ENCODE measurements at regions not wholly inside any gene's neighbourhood (a gene's known extent, or its start where the extent isn't known, plus 50 kb on each side); places are given as distances from the start of the nearest gene placed in this dataset.
"Not testable (repeated sequence)": the region's sequence is repeated elsewhere in the genome, so short reads cannot be mapped to it uniquely, and the experiment has no call there.

DNA sequence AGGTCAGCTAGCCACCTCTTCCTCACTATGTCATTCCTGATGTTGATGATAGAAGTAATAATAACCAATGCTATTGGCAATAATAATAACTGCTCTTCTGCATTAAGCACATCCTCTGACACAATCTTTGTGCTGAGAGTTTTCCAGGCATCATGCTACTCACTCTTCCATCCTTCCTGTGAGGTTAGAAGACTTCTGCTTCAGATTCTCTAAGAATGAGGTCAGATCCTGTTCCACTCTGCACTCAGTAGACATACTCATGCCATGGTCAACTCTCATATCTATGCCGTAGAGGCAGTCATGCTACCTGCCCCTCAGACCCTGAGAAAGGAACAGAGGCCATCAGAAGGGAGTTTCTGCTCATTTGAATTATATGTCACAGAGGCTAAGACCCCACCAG, 98.1 kb upstream of the TOP1 start:
- no peak for DNase-seq (ENCODE audit: low spot score)

DNA sequence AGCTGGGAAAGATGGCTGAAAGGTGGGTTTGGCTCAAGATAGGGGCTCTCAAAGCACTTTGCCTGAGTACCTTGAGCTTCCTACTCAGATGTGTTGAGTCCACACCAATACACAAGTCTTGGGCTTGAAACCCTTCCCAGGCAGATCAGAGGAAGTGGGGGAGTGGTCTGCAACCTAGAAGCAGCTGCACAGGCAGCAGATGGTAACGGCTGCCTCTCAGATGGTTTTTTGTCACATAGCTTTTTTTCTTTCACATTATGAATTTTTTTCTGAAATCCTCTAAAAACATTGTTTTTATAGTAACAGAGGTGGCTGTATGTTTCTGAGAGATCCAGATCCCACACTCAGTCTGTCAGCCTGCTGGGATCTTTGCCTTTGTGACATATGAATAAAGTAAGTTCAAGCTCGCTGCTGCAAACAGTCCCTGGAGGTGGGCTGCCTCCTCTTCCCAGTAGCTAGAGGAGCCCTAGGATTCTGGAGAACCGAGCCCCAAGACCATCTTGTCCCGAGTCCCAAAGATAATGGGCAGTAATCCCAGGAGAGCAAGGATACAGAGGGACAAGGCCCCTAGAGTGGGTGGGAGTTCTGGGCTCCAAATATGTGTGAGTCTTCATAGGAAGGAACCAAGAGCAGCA, 97.1 kb upstream of the TOP1 start:
- no peak for DNase-seq (ENCODE audit: low spot score)

GRCh38 chr20:40932436-40932835, 96.2 kb upstream of the TOP1 start:
- no peak for DNase-seq (ENCODE audit: low spot score)

DNA sequence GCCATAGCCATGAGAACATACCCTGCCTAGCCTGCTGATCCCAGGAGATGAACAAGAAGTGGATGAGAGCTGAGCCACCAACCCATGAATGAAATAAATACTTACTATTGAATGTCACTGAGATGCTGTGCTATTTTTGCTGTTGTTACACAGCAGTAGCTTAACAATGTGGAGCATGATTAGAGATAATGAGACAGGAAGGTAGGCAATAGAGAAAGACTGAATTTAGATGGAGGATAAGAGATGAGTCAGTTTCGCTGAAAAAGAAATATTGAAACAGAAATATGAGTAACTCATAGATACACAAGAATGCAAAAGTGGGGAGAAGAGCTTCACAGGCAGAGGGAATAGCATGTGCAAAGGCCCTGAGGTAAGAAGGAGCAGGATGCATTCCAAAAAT, 94.9 kb upstream of the TOP1 start:
- DNase-seq (ENCODE audit: low spot score): no peak

DNA sequence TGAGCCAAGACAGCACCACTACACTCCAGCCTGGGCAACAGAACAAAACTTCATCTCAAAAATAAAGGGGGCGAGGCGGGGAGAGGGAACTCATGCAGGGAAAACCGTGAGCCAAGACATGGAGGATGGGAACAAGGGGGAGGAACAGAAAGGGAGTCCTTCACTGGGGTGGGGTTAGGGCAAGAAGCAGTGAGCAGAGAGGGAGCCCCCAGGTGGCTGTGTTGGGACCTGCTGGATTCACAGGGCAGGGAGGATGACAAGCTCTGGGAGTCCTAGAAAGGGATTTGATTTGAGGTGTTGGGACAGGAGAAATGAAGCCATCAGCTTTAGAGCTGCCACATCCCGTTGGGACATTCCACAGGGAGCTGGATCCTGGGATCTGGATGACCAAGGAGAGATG, 90.6 kb upstream of the TOP1 start:
- no peak for DNase-seq (ENCODE audit: low spot score)

GRCh38 chr20:40939667-40940066, 89.0 kb upstream of the TOP1 start:
- DNase-seq (ENCODE audit: low spot score): no peak

DNA sequence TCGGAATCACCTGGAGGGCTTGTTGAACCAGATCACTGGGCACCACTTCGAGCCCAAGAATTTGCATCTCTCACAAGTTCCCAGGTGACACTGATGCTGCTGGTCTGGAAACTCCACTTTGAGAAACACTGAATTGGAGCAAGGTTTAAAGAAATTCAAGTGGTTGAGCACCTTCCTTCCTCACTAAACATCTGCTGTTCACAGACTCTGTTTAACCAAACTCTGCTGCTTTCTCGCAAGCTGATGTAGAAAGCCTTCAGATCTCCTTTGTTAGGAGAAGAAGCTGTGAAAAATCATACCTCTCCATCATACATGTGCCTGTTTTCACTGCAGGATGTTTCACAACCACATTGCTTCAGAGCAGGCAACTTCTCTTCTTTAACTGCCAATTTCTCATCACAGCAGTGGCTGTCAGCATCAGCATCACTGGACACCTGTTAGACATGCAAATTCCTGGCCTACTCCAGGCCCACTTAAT, 87.5 kb upstream of the TOP1 start:
- no peak for DNase-seq (ENCODE audit: low spot score)

- DNase-seq (ENCODE audit: low spot score): no peak
These were observed 86.6 kb upstream of the TOP1 start for GRCh38 chr20:40942006-40942405.

GRCh38 chr20:40942775-40943174, 85.8 kb upstream of the TOP1 start:
- DNase-seq (ENCODE audit: low spot score): no peak

DNA sequence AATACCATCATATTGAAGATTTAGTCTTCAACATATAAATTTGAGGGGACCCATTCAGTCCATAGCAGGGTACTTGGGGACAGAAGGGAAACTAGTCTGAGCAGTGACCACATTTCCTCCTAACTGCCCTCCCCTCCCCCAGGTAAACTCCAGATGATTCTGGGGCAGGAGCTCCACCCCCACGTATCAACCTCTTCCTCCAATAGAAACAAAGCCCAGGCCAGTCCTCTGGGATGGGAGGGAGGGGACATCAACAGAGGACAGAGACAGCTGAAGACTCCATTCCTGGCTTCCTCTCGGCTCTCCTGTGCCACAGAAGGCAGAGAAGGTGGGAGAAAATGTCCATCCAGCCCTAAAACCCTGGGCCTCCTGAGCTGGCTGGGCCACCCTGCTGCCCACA, 85.0 kb upstream of the TOP1 start:
- DNase-seq (ENCODE audit: low spot score): no peak

GRCh38 chr20:40945189-40945588, 83.4 kb upstream of the TOP1 start:
- DNase-seq (ENCODE audit: low spot score): no peak

DNA sequence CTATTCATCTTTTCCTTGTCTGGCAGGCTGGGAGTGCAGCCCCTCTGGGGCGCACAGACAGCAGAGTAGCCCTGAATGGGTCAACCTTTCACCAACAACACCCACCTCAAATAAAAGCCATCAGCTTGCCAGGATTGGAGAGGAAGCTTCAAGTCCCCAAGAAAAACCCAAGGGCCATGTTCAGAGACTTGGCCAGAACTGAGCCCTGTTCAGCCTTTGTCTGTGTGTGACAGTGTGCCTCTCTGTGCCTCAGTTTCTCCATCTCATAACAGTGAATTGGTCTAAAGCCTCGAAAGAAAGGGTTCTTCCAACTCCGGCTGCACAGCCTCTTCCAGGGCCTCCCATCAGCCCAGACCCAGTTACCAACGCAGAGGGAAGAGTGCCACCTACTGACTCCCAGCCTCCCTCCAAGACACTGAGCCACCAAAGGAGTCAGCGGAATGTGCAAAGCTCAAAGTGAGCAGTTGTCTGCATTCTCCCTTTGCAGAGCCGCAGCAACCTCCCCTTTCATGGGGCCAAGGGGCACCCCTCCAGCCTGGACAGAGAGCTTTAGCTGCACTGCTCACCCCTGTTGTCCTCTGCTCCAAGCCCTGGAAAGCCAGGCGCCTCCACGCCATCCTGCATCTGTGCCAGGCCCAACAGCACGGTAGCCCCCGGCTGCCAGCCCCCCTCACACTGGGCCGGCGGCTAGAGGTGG, 82.7 kb upstream of the TOP1 start:
- DNase-seq (ENCODE audit: low spot score): peak; percentile 39

GRCh38 chr20:40946451-40946850, 82.2 kb upstream of the TOP1 start:
- no peak for DNase-seq (ENCODE audit: low spot score)

GRCh38 chr20:40948465-40949267, 80.0 kb upstream of the TOP1 start:
- DNase-seq (ENCODE audit: low spot score): no peak

- no peak for DNase-seq (ENCODE audit: low spot score)
These were observed 79.3 kb upstream of the TOP1 start for GRCh38 chr20:40949346-40949745.

DNA sequence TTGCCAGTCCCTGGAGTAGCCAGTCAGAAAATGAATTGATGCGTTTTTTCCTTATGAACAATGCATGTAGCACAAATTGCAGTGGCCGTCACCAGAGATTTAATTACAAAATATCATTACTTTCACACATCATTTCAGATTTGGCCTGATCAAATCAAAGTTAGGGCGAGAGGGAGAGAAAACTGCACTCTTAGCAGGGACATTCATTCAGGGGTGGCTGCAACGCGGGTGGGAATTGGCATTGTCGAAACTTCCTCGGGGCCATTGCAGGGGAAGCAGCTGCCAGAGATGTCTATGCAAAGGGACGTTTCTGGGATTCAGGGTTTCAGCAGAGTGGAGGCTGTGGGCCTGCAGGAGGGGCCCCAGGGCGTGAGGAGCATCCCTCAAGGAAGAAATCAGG, 76.5 kb upstream of the TOP1 start:
- DNase-seq (ENCODE audit: low spot score): no peak

DNA sequence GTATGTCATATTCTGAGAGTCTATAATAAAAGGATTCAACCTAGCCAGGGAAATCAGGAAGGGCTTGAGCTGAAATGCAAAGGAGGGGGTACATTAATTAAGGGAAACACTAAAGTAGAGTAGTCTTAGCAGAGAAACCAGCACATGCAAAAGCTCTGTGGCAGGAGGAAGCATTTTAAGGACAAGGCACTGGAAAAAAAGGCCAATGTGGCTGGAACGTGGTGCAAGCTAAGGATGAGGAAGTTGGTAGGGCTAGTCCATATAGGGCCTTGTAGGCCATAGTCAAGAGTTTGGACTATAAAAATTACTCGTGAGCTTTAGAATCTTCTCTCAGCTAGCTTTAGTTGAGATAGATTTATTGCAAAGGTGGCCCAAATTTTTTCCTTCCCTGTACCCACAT, 75.2 kb upstream of the TOP1 start:
- no peak for DNase-seq (ENCODE audit: low spot score)

DNA sequence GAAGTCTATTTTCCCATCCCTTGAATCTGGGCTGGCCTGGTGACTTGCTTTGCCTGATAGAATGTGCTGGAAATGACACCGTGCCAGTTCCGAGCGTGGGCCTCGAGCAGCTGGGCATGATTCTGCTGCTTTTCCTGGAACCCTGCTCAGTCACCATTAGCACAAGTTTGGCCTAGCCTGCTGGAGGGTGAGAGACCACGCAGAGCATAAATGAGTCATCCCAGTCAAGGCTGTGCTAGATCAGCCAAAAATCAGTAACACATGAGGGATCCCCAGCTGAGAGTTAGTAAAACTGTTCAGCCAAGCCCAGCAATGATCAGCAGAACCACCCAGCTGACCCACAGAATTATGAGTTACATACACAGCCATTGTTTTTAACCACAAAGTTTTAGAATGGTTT, 74.8 kb upstream of the TOP1 start:
- DNase-seq (ENCODE audit: low spot score): no peak

GRCh38 chr20:40954521-40955165, 74.0 kb upstream of the TOP1 start:
- no peak for DNase-seq (ENCODE audit: low spot score)

DNA sequence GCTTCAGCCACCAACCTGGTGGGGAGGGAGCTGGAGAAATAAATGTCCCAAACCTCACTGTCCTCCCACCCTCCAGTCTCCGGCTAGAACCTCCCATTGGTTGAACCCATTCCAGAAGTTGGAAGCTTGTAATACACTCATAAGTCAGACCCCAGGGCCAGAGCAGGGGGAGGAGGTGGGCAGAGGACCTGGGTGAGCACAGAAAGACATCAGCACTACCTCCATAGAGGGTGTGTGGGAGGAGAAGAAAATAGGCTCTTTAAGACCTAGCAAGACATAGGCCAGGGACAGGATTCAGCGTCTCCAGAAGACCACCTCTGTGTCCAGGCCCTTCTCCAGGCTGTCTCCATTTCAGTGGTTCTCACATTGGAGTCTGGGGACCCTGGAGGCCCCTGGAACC, 73.3 kb upstream of the TOP1 start:
- DNase-seq (ENCODE audit: low spot score): no peak

DNA sequence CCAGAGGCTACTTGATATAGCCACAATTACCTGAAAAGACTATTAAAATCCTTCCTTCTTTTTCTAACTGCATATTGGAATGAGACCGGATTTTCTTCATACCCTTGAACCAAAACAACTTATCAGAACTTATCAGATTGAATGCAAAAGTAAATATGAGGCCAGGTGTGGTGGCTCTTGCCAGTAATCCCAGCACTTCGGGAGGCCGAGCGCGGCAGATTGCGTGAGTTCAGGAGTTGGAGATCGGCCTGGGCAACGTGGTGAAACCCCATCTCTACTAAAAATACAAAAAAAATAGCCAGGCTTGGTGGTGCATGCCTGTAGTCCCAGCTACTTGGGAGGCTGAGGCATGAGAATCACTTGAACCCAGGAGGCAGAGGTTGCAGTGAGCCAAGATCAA, 72.8 kb upstream of the TOP1 start:
- not testable (repeated sequence) for DNase-seq (ENCODE audit: low spot score)

DNA sequence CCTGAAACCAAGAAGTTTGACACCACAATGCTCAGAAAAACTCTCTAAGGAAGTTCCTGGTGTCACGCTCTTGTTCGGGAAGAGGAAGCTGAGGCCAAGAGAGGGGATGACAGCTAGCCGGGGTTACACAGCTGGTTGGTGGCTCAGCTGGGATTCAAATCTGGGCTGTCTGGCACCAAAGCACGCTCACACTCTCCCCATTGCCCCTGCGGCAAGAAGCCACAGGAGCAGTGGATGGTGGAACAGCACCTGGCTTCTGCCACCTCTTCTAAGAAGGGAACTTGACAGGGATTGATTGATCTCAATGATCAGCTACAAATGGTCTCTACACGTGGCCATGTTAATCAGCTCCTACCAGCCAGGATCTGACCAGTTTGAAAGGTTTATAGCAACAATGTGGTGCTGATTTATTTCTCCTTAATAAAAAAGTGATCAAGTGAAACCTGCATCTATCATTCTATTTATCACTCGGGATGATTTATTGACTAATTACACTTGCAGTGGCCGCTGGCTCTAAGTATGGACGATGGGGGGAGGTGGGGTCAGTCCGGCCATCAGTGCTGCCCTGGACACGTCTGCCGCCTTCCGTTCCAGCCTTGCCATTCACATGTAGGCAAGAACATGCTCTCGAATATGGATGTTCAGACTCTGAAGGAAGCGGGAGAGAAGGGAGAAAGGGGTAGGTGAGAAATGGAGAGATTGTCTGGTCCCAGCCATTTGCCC, 71.9 kb upstream of the TOP1 start:
- no peak for DNase-seq (ENCODE audit: low spot score)

Data from mucosa of gallbladder (tissue), 1 donor.